GM10266 (cell line): ENCODE measurements at regions not wholly inside any gene's neighbourhood (a gene's known extent, or its start where the extent isn't known, plus 50 kb on each side); places are given as distances from the start of the nearest gene placed in this dataset.

ENCODE experiments used
- DNase-seq: peaks from one replicate; pipeline ENCODE4 v3.0.0; 2012; ENCODE audit errors: extremely low spot score
- TF ChIP-seq, protein P1 (sequence below): IDR thresholded peaks from 2 replicates; pipeline ENCODE4 v1.5.1; 2012; ENCODE audit warnings: mild to moderate bottlenecking, low read depth; ENCODE audit not compliant: control insufficient read depth, insufficient read depth; ENCODE audit errors: missing control alignments

DNA sequence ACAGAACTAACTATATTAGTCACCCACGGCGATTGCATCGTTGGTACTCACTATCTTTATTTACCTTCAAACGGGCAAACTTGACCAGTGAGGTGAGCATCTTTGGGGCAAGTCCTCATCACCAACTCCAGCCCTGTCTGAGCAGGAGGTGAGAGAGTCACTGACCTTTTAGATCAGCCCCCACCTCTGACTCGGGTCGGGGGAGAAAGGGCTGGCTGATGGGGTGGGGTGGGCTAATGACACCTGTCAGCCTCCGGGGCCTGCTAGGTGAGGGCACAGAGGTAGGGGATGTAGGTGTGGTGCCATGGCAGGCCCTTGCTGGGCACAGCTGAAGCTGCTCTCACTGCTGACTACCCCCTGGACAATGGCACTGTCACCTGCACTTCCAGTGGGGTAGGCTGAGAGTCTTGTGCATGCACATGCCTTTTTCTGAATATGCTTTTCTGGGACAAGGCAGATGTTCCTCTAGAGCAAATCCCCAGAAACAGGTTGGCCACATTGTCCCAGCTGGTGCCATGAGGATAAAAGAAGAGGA lies 359.5 kb upstream of the MKI67 start:
- DNase-seq, result no peak
- TF ChIP-seq, protein P1, sequence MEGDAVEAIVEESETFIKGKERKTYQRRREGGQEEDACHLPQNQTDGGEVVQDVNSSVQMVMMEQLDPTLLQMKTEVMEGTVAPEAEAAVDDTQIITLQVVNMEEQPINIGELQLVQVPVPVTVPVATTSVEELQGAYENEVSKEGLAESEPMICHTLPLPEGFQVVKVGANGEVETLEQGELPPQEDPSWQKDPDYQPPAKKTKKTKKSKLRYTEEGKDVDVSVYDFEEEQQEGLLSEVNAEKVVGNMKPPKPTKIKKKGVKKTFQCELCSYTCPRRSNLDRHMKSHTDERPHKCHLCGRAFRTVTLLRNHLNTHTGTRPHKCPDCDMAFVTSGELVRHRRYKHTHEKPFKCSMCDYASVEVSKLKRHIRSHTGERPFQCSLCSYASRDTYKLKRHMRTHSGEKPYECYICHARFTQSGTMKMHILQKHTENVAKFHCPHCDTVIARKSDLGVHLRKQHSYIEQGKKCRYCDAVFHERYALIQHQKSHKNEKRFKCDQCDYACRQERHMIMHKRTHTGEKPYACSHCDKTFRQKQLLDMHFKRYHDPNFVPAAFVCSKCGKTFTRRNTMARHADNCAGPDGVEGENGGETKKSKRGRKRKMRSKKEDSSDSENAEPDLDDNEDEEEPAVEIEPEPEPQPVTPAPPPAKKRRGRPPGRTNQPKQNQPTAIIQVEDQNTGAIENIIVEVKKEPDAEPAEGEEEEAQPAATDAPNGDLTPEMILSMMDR, result no peak

DNA sequence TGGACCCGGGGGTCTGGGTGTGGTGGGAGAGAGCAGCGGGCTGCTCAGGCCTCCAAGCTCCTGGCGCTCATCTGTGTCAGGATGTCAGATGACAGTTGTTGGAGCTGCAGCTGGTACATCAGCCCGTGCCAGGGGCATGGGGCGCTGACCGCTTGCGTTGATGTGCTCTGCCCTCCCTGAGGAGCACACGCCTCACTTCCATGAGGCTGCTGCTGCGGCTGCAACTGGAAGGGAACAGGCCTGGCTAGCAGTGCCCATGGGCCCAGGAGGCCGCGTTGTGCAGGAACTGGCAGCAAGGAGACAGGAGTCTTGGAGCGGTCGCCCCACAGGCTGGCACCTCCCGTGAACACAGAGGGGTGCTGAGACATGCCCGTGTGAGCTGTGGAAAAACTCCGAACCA lies 361.3 kb upstream of the MKI67 start:
- no peak for DNase-seq
- TF ChIP-seq, protein P1, result no peak

DNA sequence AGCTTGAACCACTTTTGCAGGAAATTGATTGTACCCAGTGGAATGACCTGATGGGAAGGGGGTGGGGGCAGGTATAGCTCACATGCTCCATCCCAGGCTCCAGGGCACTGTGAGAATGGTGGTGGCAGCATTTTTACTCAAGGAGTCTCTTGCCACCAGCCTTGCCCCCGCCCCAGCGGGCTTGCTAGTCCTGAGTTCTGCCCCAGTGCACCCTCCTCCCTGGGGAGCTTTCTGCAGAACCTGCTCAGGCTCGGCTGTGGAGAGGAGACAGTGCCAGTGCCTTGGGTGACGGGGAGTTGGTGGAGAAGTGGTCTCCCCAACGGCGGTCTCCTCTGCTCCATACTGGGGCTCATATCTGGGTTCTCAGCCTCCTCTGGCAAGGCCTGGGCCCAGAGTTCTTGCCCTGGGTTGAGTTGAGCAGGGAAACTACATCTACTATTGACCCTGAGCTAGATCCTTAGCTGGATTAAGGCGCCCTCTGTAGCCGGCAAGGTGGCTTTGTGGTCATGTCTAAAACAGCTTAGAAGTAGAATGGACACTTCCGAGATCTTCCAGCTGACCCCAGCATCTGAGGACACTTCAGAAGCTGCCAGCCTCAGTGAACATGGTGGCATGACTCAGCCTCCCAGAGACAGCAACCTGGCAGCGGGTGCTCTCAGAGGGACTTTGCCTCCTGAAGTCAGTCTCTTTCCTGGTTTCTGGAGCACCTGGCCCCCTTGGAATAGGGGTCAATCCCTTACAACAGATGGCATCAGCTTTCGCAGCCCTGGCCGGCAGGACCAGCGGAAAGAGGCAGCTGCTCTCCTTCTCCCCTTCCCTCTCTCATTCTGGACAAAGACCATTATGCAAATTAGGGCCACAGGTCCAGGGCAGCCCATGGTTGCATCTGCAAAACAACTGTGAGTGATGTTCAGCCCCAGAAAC lies 363.4 kb upstream of the MKI67 start:
- DNase-seq, result no peak
- TF ChIP-seq, protein P1, result no peak

DNA sequence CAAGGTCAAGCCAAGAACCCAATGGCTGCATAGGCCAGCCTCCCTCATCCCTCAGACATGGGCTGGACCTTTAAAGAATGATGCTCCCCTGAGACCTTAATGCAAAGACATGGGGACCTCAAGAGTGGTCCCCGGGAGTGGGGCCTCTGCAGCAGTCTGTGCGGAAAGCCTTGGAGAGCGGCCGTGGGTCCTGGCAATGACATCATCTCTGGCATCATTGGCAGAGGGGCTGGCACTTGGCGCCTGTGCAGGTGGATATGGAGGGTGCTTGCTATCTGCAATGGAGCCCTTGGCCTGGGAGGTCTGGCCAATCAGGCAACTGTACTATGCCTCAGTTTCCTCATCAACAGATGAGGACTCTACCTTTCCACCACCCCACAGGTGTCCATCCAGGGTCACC lies 365.5 kb upstream of the MKI67 start:
- no peak for DNase-seq
- TF ChIP-seq, protein P1, result no peak

DNA sequence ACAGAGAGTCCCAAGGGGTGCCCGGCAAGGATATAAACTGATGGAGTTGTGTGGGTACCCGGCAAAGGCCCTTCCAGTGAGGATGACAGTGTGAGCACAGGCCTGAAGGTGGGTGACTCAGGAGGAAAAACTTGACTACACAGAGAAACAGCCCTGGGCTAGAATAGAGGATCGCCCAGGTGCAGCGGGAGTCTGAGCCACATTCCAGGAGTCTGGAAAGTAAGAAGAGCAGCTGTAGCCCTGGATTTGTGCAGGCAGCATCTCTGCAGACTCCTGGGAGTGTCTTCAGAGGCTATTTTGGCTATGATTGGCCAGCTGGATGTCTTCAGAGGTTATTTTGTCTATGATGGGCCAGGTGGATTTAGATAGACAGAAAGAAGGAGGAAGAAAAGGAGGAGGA lies 367.6 kb upstream of the MKI67 start:
- TF ChIP-seq, protein P1, result no peak
- DNase-seq, result no peak

DNA sequence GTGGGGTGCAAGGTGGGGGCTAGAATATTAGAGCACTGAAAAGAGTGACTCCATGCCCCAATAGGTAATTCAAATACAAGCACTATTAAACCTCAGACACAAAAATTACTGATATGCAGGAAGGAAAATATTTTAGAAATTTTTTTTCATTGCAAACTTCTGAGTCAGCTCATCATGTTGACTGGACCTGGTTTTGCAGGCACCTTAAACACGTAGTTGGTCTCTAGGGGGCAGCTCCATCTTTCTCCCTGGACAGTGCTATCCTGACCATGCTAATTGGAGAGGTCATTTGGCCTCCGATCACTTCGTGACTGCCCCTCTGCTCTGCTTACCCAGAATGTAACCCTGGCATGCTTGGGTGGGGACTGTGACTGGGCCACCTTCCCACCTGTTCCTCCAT lies 368.4 kb upstream of the MKI67 start:
- TF ChIP-seq, protein P1, result no peak
- no peak for DNase-seq
